HL-60 (cell line): ENCODE measurements at regions not wholly inside any gene's neighbourhood (a gene's known extent, or its start where the extent isn't known, plus 50 kb on each side); places are given as distances from the start of the nearest gene placed in this dataset.

ENCODE experiments used
- DNase-seq, 2 experiments: peaks; one replicate each; pipeline ENCODE4 v3.0.0-alpha.2; 2010 to 2020; ENCODE audit warnings: low read depth in 1 of 2, low spot score in 1 of 2
- H3K27ac ChIP-seq: fragments of 250-450 bp; sonication (Bioruptor Pico); replicated peaks from 2 replicates; pipeline ENCODE4 v1.5.1; 2020; ENCODE audit warnings: mild to moderate bottlenecking, moderate library complexity
- H3K27me3 ChIP-seq: fragments of 250-450 bp; sonication (Bioruptor Pico); 2 replicates; pipeline ENCODE4 v1.5.1; 2021; ENCODE audit warnings: mild to moderate bottlenecking, moderate library complexity; ENCODE audit not compliant: insufficient read depth, poor library complexity, severe bottlenecking
- H3K4me3 ChIP-seq: replicated peaks from 2 replicates; pipeline ENCODE4 v1.5.1; 2011; ENCODE audit warnings: mild to moderate bottlenecking, control low read depth, low read length; ENCODE audit not compliant: insufficient read depth
- GABPA ChIP-seq: IDR thresholded peaks from 2 replicates; pipeline ENCODE4 v1.6.1; 2012; ENCODE audit warnings: low read depth
- POLR2AphosphoS5 ChIP-seq: IDR thresholded peaks from 2 replicates; pipeline ENCODE4 v1.6.1; 2012; ENCODE audit warnings: low read depth
- SPI1 ChIP-seq: IDR thresholded peaks from 2 replicates; pipeline ENCODE4 v1.6.1; 2012; ENCODE audit warnings: low read depth, mild to moderate bottlenecking, borderline replicate concordance
- TF ChIP-seq, protein P1 (sequence below): IDR thresholded peaks from 2 replicates; pipeline ENCODE4 v1.6.1; 2012; ENCODE audit warnings: low read depth; ENCODE audit not compliant: insufficient replicate concordance
- TF ChIP-seq, protein P2 (sequence below): IDR thresholded peaks from one replicate; pipeline ENCODE4 v1.5.1; 2011; ENCODE audit warnings: low read length, control low read depth, inconsistent platforms; ENCODE audit not compliant: insufficient read depth

DNA sequence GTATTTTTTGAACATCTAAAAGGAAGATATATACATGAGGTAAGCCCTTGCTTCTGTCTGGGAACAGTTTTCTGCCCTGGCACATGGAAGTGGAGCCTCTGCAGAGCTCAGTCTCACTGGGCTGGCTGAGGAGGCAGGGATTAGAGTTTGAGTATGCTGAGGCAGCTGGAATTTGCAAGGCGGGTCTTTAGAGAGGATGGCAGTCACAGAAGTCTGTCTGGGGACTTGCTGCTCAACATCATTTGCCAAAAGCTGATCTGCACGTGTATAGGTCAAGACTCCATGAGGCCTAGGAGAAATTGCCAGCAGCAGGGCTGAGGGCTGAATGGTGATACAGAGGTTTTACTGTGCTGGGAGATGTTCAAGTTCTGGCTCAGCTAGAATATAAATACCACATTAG, 163.6 kb upstream of the ANK2 start:
- DNase-seq = no peak
- Histone ChIP-seq H3K4me3 (no peak overlapping the region), H3K27ac (no peak overlapping the region), H3K27me3 (no peaks in the 10 kb centered on the region)
- TF ChIP-seq, protein P1, sequence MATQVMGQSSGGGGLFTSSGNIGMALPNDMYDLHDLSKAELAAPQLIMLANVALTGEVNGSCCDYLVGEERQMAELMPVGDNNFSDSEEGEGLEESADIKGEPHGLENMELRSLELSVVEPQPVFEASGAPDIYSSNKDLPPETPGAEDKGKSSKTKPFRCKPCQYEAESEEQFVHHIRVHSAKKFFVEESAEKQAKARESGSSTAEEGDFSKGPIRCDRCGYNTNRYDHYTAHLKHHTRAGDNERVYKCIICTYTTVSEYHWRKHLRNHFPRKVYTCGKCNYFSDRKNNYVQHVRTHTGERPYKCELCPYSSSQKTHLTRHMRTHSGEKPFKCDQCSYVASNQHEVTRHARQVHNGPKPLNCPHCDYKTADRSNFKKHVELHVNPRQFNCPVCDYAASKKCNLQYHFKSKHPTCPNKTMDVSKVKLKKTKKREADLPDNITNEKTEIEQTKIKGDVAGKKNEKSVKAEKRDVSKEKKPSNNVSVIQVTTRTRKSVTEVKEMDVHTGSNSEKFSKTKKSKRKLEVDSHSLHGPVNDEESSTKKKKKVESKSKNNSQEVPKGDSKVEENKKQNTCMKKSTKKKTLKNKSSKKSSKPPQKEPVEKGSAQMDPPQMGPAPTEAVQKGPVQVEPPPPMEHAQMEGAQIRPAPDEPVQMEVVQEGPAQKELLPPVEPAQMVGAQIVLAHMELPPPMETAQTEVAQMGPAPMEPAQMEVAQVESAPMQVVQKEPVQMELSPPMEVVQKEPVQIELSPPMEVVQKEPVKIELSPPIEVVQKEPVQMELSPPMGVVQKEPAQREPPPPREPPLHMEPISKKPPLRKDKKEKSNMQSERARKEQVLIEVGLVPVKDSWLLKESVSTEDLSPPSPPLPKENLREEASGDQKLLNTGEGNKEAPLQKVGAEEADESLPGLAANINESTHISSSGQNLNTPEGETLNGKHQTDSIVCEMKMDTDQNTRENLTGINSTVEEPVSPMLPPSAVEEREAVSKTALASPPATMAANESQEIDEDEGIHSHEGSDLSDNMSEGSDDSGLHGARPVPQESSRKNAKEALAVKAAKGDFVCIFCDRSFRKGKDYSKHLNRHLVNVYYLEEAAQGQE = no peak
- TF ChIP-seq GABPA (no peak), POLR2AphosphoS5 (no peak), SPI1 (no peak)
- TF ChIP-seq, protein P2, sequence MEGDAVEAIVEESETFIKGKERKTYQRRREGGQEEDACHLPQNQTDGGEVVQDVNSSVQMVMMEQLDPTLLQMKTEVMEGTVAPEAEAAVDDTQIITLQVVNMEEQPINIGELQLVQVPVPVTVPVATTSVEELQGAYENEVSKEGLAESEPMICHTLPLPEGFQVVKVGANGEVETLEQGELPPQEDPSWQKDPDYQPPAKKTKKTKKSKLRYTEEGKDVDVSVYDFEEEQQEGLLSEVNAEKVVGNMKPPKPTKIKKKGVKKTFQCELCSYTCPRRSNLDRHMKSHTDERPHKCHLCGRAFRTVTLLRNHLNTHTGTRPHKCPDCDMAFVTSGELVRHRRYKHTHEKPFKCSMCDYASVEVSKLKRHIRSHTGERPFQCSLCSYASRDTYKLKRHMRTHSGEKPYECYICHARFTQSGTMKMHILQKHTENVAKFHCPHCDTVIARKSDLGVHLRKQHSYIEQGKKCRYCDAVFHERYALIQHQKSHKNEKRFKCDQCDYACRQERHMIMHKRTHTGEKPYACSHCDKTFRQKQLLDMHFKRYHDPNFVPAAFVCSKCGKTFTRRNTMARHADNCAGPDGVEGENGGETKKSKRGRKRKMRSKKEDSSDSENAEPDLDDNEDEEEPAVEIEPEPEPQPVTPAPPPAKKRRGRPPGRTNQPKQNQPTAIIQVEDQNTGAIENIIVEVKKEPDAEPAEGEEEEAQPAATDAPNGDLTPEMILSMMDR = no peak

- H3K27me3 ChIP-seq = no peaks in the 10 kb centered on the region
- no peak overlapping the region for H3K4me3 ChIP-seq
- TF ChIP-seq, protein P2 = no peak
- no peak for TF ChIP-seq GABPA
- no peak for TF ChIP-seq POLR2AphosphoS5
- TF ChIP-seq SPI1 = no peak
- TF ChIP-seq, protein P1 = no peak
- H3K27ac ChIP-seq = no peak overlapping the region
- no peak for DNase-seq
Measured at GRCh38 chr4:112888622-112889021, 160.8 kb upstream of the ANK2 start.

GRCh38 chr4:112889199-112889598, 160.3 kb upstream of the ANK2 start:
- Histone ChIP-seq H3K27me3 (no peaks in the 10 kb centered on the region), H3K27ac (no peak overlapping the region), H3K4me3 (no peak overlapping the region)
- no peak for DNase-seq
- TF ChIP-seq POLR2AphosphoS5 (no peak), GABPA (no peak), SPI1 (no peak)
- TF ChIP-seq, protein P2 = no peak
- TF ChIP-seq, protein P1 = no peak
